A204.1 (cell line): ENCODE measurements at regions not wholly inside any gene's neighbourhood (a gene's known extent, or its start where the extent isn't known, plus 50 kb on each side); places are given as distances from the start of the nearest gene placed in this dataset.
A peak's percentile ranks its signal among the peaks of the same experiment; 100 is the strongest.
"Not testable (repeated sequence)": the region's sequence is repeated elsewhere in the genome, so short reads cannot be mapped to it uniquely, and the experiment has no call there.

Experiments used
- FAIRE-seq: peaks from 2 replicates; lab custom pipeline; 2012; peaks lifted over from hg19 to GRCh38; lab: Jason Lieb, UNC

DNA sequence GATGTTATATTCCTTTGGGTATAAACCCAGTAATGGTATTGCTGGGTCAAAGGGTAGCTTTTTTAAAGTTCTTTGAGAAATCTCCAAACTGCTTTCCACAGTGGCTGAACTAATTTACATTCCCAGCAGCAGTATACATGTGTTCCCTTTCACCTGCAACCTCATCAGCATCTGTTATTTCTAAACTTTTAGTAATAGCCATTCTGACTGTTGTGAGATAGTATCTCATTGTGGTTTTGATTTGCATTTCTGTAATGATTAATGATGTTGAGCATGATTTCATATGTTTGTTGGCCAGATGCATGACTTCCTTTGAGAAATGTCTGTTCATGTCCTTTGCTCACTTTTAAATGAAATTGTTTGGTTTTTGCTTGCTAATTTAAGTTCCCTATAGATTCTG is 553.1 kb downstream of the SLCO4C1 start:
- not testable (repeated sequence) for FAIRE-seq

DNA sequence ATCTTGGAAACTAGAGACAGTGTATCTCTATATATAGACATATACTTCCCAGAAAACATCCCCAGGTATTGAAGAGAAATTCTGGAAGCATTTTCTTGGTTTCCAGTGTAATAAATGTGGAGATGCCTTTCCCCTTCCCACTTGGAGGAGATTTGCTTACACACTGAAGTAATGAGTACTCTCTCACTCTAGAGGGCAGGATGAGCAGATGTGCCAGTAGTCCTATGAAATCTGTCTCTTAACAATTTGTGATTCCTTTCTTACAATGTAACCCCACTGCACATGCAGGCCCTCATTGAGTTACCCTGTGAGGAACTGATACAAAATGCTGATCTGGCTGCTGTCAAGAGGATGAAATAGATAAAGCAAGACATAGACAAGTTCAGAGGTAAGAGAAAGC is 567.2 kb downstream of the SLCO4C1 start:
- FAIRE-seq: no peak

- FAIRE-seq: no peak
Measured at GRCh38 chr5:101721543-101721942, 574.5 kb downstream of the SLCO4C1 start.

- no peak for FAIRE-seq
Measured at GRCh38 chr5:101720033-101720432, 576.1 kb downstream of the SLCO4C1 start.

- FAIRE-seq: no peak
Measured at GRCh38 chr5:101717721-101718120, 578.4 kb downstream of the SLCO4C1 start.

- FAIRE-seq: no peak
Measured at GRCh38 chr5:101716941-101717340, 579.1 kb downstream of the SLCO4C1 start.

DNA sequence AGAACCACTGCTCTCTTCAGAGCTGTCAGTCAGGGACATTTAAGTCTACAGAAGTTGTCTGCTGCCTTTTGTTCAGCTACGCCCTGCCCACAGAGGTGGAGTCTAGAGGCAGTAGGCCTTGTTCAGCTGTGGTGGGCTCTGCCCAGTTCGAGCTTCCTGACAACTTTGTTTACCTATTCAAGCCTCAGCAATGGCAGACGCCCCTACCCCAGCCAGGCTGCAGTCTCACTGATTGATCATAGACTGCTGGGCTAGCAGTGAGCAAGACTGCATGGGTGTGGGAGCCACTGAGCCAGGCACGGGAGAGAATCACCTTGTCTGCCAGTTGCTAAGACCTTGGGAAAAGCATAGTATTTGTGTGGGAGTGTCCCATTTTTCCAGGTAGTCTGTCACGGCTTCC is 580.3 kb downstream of the SLCO4C1 start:
- not testable (repeated sequence) for FAIRE-seq

- no peak for FAIRE-seq
Measured at GRCh38 chr5:101689306-101689705, 606.8 kb downstream of the SLCO4C1 start.

DNA sequence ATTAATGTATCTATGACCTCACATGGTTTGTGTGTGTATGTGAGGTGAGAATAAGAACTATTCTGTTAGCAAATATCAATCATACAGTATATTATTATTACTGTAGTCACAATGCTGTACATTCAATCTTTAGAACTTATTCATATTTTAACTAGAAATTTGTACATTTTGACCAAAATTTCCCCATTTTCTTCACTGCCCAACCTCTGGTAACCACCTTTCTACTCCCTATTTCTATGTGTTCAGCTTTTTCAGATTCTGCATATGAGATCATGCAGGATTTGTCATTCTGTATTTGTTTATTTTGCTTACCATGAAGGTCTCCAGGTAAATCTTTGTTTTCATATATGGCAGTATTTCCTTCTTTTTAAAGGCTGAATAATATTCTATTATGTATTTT is 607.9 kb downstream of the SLCO4C1 start:
- no peak for FAIRE-seq

DNA sequence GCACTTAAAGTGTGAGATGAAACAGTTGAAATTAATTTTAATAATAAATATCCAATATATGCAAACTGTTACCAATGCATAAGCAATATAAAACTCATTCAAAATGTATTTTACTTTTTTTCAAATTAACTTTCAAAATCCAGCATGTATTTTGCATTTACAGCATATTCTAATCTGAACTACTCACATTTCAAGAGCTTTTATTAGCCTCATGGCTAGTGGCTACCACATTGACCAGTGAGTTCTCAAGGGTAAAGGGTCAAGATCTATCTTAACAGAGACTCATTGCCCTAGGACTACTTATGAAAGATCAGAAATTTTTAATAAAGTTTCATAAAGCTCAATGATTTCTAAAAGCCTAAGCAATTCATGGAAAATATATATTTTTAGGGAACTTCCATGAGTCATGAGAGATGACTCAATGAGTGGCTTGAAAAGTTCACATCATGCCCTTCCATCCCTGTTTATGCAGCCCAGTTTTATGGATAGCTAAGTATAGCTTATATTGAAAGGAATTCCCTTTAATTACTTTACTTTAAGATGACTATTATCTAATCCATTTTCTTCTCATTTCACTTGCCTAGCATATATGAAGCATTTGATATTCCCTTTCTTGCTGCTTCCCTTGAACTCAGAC is 608.6 kb downstream of the SLCO4C1 start:
- no peak for FAIRE-seq

DNA sequence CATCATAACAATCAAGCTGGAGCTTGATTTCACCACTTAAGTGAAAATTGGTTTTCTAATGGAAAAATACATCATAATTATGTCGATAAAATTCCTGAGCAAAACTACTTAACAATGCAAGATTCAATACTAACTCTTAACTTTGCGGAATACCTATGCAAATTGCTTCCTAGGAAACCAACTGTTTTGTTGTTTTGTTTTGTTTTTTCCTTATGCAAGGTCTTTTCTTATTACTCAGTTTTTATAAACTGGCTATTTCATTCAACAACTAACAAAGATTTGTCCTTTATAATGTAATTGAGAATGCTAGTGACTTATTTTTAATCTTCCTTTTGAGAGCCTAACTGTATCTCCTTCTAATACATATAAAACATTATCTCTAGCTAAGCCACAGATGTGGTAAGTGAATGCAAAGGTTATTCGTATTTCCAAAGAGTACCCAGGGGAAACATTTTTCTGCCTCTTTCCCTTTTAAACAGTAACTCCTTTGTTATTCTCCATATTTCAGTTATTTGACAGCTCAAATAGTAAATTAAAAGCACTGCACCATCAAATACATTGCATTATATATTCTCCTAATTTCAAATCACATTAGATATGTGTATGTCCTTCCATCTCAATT is 609.4 kb downstream of the SLCO4C1 start:
- FAIRE-seq: no peak

- FAIRE-seq: no peak
Measured at GRCh38 chr5:101679816-101680215, 616.3 kb downstream of the SLCO4C1 start.

- peak; percentile 89 for FAIRE-seq
Measured at GRCh38 chr5:101678481-101679193, 617.4 kb downstream of the SLCO4C1 start.

GRCh38 chr5:101677961-101678360 is 618.1 kb downstream of the SLCO4C1 start:
- no peak for FAIRE-seq

GRCh38 chr5:101676646-101677045 is 619.4 kb downstream of the SLCO4C1 start:
- no peak for FAIRE-seq

- no peak for FAIRE-seq
Measured at GRCh38 chr5:101675510-101676219, 620.4 kb downstream of the SLCO4C1 start.

- no peak for FAIRE-seq
Measured at GRCh38 chr5:101673120-101673519, 623.0 kb downstream of the SLCO4C1 start.

DNA sequence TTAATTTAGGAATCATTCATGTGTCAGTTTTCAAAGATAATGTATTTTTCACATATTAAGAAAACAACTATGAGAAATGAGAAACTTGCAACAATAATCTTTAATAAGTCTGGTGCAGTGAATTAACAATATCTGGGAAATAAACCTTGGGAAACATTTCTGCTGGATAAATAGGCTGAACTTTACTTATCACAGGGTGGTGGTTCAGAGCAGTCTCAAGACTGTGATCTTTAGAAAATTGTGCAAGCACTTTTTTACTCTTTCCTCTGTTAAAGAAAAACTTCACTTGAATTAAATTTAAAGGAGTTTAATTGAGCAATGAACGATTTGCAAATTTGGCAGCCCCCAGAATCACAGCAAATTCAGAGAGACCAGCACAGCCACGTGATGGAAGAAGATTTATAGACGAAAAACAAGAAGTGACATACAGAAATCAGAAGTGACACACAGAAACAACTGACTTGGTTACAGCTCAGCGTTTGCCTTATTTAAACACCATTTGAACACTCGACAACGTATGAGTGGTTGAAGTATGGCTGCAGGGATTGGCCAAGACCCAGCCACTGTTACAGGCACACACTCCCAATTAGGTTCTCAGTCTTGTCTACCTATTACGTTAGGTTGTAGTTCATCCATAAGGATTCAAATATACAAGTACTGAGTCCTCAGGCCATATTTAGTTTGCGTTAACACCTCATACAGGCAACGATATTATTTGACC is 631.9 kb downstream of the SLCO4C1 start:
- no peak for FAIRE-seq

GRCh38 chr5:101663543-101663942 is 632.5 kb downstream of the SLCO4C1 start:
- FAIRE-seq: no peak

DNA sequence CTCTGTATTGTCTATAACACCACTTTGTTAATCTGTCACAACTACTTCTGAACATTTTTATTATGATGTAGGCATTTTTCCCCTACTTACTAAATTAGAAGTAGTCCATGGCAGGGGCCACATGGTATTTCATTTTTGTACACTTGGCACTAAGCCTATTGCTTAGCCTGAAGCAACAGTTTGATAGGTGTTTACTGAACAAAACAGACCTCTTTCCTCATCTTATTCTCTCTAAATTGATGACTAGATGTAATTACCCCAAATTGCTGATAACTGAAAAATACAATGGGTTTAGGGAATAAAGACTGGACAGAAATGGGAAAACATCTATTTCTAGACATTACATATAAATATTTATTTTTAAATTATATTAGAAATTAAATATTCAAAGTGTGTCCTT is 633.8 kb downstream of the SLCO4C1 start:
- FAIRE-seq: no peak

- no peak for FAIRE-seq
Measured at GRCh38 chr5:101658433-101658832, 637.7 kb downstream of the SLCO4C1 start.

- FAIRE-seq: no peak
Measured at GRCh38 chr5:101653996-101654395, 642.1 kb downstream of the SLCO4C1 start.
